Mammary epithelial cell (primary cell): ENCODE measurements at regions not wholly inside any gene's neighbourhood (a gene's known extent, or its start where the extent isn't known, plus 50 kb on each side); places are given as distances from the start of the nearest gene placed in this dataset.

Source experiments
- CTCF ChIP-seq, 2 donors: IDR thresholded peaks in 1 of 2; conservative IDR thresholded peaks in 1 of 2; 2 replicates each; pipeline ENCODE4 v1.5.1; 2011 to 2012; ENCODE audit warnings: inconsistent platforms in 2 of 2, low read length in 2 of 2, mild to moderate bottlenecking in 2 of 2, control low read depth in 1 of 2, low read depth in 1 of 2; ENCODE audit not compliant: insufficient read depth in 1 of 2; ENCODE audit errors: extremely low read depth in 1 of 2
- EZH2 ChIP-seq: IDR thresholded peaks from 2 replicates; pipeline ENCODE4 v1.6.1; 2012; ENCODE audit warnings: low read length, inconsistent platforms, borderline replicate concordance

GRCh38 chr5:166509085-166509484 is 1782.4 kb upstream of the WWC1 start:
- TF ChIP-seq CTCF (conservative IDR thresholded peaks at IDR 0.05 in 1 of 2, IDR thresholded peaks at IDR 0.05 in 1 of 2; ENCODE audit: extremely low read depth in 1 of 2, insufficient read depth in 1 of 2, low read depth in 1 of 2, low read length in 2 of 2) (no peak), EZH2 (no peak)
